ENCODE measurements at regions not wholly inside any gene's neighbourhood (a gene's known extent, or its start where the extent isn't known, plus 50 kb on each side); places are given as distances from the start of the nearest gene placed in this dataset.

- Histone ChIP-seq H2AFZ (replicated peaks; ENCODE audit: low read length, poor library complexity) (no peak overlapping the region), H4K8ac (ENCODE audit: low read depth in 2 of 2, low read length in 2 of 2) (no peak overlapping the region), H3K79me1 (ENCODE audit: low read depth in 1 of 2, low read length in 2 of 2) (no peaks in the 10 kb centered on the region), H3K4me2 (ENCODE audit: low read depth, low read length) (no peak overlapping the region), H3K4ac (ENCODE audit: low read depth, low read length) (no peak overlapping the region), H3K4me1 (ENCODE audit: control insufficient read depth, insufficient read depth, low read length) (no peaks in the 10 kb centered on the region), H4K91ac (ENCODE audit: insufficient read depth, low read depth, low read length) (no peak overlapping the region), H3K18ac (ENCODE audit: low read depth, low read length) (no peak overlapping the region), H3K56ac (ENCODE audit: extremely low read depth, insufficient read depth, low read length) (no peak overlapping the region), H2AK9ac (replicated peaks; ENCODE audit: low read depth, low read length, poor library complexity) (no peak overlapping the region), H3K27me3 (ENCODE audit: control insufficient read depth, insufficient read depth, low read length) (peaks cover 15% of the 10 kb centered on the region), H2BK20ac (ENCODE audit: low read depth, low read length) (no peak overlapping the region), H2BK15ac (ENCODE audit: low read depth, low read length) (no peak overlapping the region), H2BK5ac (ENCODE audit: low read depth, low read length, poor library complexity, severe bottlenecking) (no peak overlapping the region), H2BK120ac (ENCODE audit: low read depth, low read length) (no peak overlapping the region), H4K5ac (ENCODE audit: low read depth, low read length) (no peak overlapping the region), H2AK5ac (ENCODE audit: low read depth, low read length) (no peak overlapping the region), H3K23ac (ENCODE audit: low read depth, low read length) (no peak overlapping the region), H3K9ac (ENCODE audit: low read depth, low read length) (no peak overlapping the region), H3K27ac (ENCODE audit: insufficient read depth, low read length) (no peak overlapping the region), H3K4me3 (ENCODE audit: insufficient read depth, low read depth, low read length) (no peak overlapping the region), H3K36me3 (ENCODE audit: control insufficient read depth, insufficient read depth, low read length) (no peaks in the 10 kb centered on the region), H3K9me1 (ENCODE audit: insufficient read depth, low read length) (no peaks in the 10 kb centered on the region), H4K20me1 (ENCODE audit: insufficient read depth, low read length) (no peaks in the 10 kb centered on the region), H3K9me3 (ENCODE audit: control insufficient read depth, insufficient read depth, low read length) (no peaks in the 10 kb centered on the region), H3K14ac (replicated peaks; ENCODE audit: low read depth, low read length) (no peak overlapping the region)
- TF ChIP-seq BHLHE40 (IDR thresholded peaks at IDR 0.05; ENCODE audit: low read depth, low read length), result no peak
- TF ChIP-seq RCOR1 (IDR thresholded peaks at IDR 0.05; ENCODE audit: insufficient replicate concordance, low read length), result no peak
- peak; percentile 87 for TF ChIP-seq RAD21 (IDR thresholded peaks at IDR 0.05; ENCODE audit: low read length)
- TF ChIP-seq CTCF (conservative IDR thresholded peaks at IDR 0.05; ENCODE audit: low read depth, low read length), result peak; percentile 82
- peak; percentile 73 for TF ChIP-seq SMC3 (IDR thresholded peaks at IDR 0.05; ENCODE audit: low read depth, low read length)
- peak; percentile 84 for ATAC-seq (ENCODE audit: low read depth)
- peak; percentile 56 for DNase-seq
- ChIA-PET POLR2A (ENCODE audit: unreplicated experiment) (interaction anchor here (0.5 kb wide), 1 partner anchor 434 kb away, joined by 8 read pairs; no protein-coding TSS in a partner anchor), CTCF (interaction anchor here (0.7 kb wide), 1 partner anchor 73 kb away, joined by 3 read pairs; no protein-coding TSS in a partner anchor)
- no CpG with 5 or more reads among the region's 8 CpGs for WGBS, 2 experiments (ENCODE audit: extremely low coverage in 2 of 2, insufficient read length in 1 of 2)
- in situ Hi-C loops (cut with MboI; ENCODE audit: low sequenced_read_pairs), result loop anchor here (25.0 kb wide), 2 partner anchors 1399 to 1624 kb away; no protein-coding TSS in a partner anchor
- dilution Hi-C loops (cut with HindIII; ENCODE audit: low sequenced_read_pairs, unreplicated experiment), result no loop called here
- no TSS peak for BruUV-seq (replicated peaks)
- intact Hi-C loops (cut with micrococcal nuclease), result loop anchor here (1.0 to 10.0 kb wide), 8 partner anchors 240 to 1602 kb away; partner anchors contain the start of gene PPP2R5E
Measured at GRCh38 chr14:62162998-62163589, 400.9 kb downstream of the SNAPC1 start.

Measured in IMR-90 (cell line).